ENCODE measurements at regions not wholly inside any gene's neighbourhood (a gene's known extent, or its start where the extent isn't known, plus 50 kb on each side); places are given as distances from the start of the nearest gene placed in this dataset.

- H3K9me3 ChIP-seq = no peaks in the 10 kb centered on the region
- H3K27ac ChIP-seq = no peak overlapping the region
- 94% methylated on average over 8 of the region's 8 CpGs for WGBS, 2 donors
- intact Hi-C loops (cut with DNase I; ENCODE audit: low total_unique reads) = no loop called here
- H3K4me3 ChIP-seq = no peak overlapping the region
- no peaks in the 10 kb centered on the region for H3K36me3 ChIP-seq (ENCODE audit: low read depth, missing control alignments)
- TF ChIP-seq POLR2A (IDR thresholded peaks at IDR 0.05) = no peak
- TF ChIP-seq CTCF (IDR thresholded peaks at IDR 0.05) = no peak
- no peak for DNase-seq
- no peaks in the 10 kb centered on the region for H3K4me1 ChIP-seq
- H3K27me3 ChIP-seq = no peaks in the 10 kb centered on the region
These were observed 169.8 kb downstream of the IRF8 start for GRCh38 chr16:86068722-86069121.

DNA sequence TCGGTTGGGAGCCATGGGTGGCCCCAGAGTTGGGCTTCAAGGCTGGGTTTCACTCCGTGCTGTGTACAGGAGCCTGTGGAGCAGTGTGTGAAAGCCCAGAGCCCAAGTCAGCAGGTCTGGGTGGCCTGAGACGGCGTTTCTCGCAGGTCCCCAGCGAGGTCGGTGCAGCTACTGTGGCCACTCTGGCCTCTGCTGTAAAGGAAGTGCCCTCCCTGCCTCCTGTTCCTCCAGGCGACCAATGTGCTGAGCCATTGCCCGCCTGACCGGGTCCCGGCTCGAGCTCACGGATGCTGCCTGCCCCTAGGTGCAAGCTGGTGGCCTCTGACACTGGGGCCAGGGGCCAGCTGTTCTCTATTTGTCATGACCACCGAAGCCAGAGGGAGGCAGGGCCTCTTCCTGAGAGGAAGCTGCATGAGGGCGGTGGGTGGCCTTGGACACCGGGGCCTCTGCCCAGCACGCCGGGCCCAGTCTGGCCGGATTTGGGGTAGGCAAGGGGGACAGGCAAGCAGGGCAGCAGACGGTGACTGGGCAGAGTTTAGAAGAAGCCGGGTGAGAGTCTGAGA lies 170.9 kb downstream of the IRF8 start:
- Histone ChIP-seq H3K4me1 (no peaks in the 10 kb centered on the region), H3K36me3 (ENCODE audit: low read depth, missing control alignments) (no peaks in the 10 kb centered on the region), H3K27me3 (no peaks in the 10 kb centered on the region), H3K27ac (no peak overlapping the region), H3K4me3 (no peak overlapping the region), H3K9me3 (no peaks in the 10 kb centered on the region)
- 88% methylated on average over 9 to 21 of the region's 21 CpGs for WGBS, 2 donors
- DNase-seq = no peak
- TF ChIP-seq POLR2A (IDR thresholded peaks at IDR 0.05) (no peak), CTCF (IDR thresholded peaks at IDR 0.05) (no peak)
- intact Hi-C loops (cut with DNase I; ENCODE audit: low total_unique reads) = loop anchor here (5.0 kb wide), 1 partner anchor 447 kb away; no protein-coding TSS in a partner anchor

DNA sequence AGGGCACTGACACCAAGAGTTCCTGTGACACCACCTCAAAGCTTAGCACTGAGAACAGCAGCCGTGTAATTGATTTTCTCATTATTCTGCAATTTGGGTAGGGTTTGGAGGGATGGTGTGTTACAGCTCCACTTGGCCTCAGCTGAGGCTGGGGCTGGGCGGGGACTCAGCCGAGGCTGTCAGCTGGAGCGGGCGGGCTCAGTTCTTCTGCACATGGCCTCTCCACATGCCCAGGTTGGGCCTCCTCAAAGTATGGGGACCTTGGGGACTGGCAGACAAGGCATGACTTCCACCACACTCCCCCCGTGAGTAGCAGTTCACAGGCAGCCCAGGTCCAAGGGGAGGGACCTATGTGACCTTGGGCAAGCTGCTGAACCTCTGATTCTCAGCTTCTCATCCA lies 171.5 kb downstream of the IRF8 start:
- no peaks in the 10 kb centered on the region for H3K4me1 ChIP-seq
- intact Hi-C loops (cut with DNase I; ENCODE audit: low total_unique reads) = loop anchor here (5.0 kb wide), 1 partner anchor 447 kb away; no protein-coding TSS in a partner anchor
- TF ChIP-seq POLR2A (IDR thresholded peaks at IDR 0.05) (no peak), CTCF (IDR thresholded peaks at IDR 0.05) (no peak)
- no peak overlapping the region for H3K27ac ChIP-seq
- no peaks in the 10 kb centered on the region for H3K36me3 ChIP-seq (ENCODE audit: low read depth, missing control alignments)
- no peak for DNase-seq
- no peak overlapping the region for H3K4me3 ChIP-seq
- H3K27me3 ChIP-seq = no peaks in the 10 kb centered on the region
- 82 to 90% methylated on average over 2 to 6 of the region's 6 CpGs for WGBS, 2 donors
- H3K9me3 ChIP-seq = no peaks in the 10 kb centered on the region

DNA sequence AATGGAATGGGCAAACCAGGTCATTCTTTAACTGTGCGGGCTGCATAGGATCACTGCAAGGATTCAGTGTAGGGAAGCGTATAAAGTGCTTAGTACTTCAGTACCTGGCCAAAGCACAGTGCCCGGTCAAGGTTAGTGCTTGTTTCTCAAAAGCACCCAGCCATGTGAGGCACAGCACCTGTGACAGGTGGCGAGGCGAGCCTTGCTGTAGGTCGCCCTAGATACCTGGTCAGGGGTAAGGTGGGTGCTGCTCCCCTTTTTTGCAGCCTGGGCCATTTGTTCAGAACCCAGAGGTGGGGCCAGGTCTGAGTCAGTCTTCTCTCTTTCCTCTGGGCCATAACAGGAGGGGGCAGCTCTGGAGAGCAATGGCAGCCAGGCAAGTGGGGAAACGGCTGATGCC lies 172.0 kb downstream of the IRF8 start:
- Histone ChIP-seq H3K27ac (no peak overlapping the region), H3K36me3 (ENCODE audit: low read depth, missing control alignments) (no peaks in the 10 kb centered on the region), H3K4me3 (no peak overlapping the region), H3K27me3 (no peaks in the 10 kb centered on the region), H3K9me3 (no peaks in the 10 kb centered on the region), H3K4me1 (no peaks in the 10 kb centered on the region)
- WGBS, 2 donors = 88 to 93% methylated on average over 4 to 7 of the region's 7 CpGs
- intact Hi-C loops (cut with DNase I; ENCODE audit: low total_unique reads) = loop anchor here (5.0 kb wide), 1 partner anchor 446 kb away; no protein-coding TSS in a partner anchor
- TF ChIP-seq POLR2A (IDR thresholded peaks at IDR 0.05) (no peak), CTCF (IDR thresholded peaks at IDR 0.05) (no peak)
- DNase-seq = no peak

DNA sequence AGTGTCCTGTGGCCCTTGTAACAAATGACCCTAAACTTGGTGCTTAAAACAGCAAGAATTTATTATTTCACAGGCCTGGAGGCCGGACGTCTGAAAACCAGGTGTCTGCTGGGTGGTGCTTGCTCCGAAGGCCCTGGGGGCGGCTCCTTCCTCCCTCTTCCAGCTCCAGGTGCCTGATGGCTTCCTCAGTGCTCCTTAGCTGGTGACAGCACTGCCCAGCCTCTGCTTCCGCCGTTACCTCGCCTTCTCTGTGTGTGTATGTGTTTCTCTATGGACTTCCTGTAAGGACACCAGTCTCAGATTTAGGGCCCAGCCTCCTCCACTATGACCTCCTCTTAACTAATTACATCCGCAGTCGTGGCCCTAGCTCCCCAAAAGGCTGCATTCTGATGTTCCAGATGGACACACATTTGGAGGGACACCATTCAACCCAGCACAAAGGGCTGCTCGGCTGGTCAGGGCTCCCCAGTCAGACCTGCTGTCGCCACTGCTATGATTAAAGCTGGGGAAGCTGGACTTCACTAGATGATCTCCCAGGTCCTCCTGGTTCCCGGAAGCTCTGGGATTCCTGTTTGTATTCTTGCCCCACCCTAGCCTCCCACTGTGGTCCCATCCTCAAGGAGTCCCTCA lies 172.8 kb downstream of the IRF8 start:
- 85 to 91% methylated on average over 6 to 12 of the region's 12 CpGs for WGBS, 2 donors
- Histone ChIP-seq H3K4me3 (no peak overlapping the region), H3K4me1 (no peaks in the 10 kb centered on the region), H3K36me3 (ENCODE audit: low read depth, missing control alignments) (no peaks in the 10 kb centered on the region), H3K27ac (no peak overlapping the region), H3K27me3 (no peaks in the 10 kb centered on the region), H3K9me3 (no peaks in the 10 kb centered on the region)
- DNase-seq = no peak
- intact Hi-C loops (cut with DNase I; ENCODE audit: low total_unique reads) = loop anchor here (5.0 kb wide), 1 partner anchor 446 kb away; no protein-coding TSS in a partner anchor
- no peak for TF ChIP-seq POLR2A (IDR thresholded peaks at IDR 0.05)
- no peak for TF ChIP-seq CTCF (IDR thresholded peaks at IDR 0.05)

Measured in testis (tissue), 2 donors.